ENCODE measurements at regions not wholly inside any gene's neighbourhood (a gene's known extent, or its start where the extent isn't known, plus 50 kb on each side); places are given as distances from the start of the nearest gene placed in this dataset.
"Not testable (repeated sequence)": the region's sequence is repeated elsewhere in the genome, so short reads cannot be mapped to it uniquely, and the experiment has no call there.

DNA sequence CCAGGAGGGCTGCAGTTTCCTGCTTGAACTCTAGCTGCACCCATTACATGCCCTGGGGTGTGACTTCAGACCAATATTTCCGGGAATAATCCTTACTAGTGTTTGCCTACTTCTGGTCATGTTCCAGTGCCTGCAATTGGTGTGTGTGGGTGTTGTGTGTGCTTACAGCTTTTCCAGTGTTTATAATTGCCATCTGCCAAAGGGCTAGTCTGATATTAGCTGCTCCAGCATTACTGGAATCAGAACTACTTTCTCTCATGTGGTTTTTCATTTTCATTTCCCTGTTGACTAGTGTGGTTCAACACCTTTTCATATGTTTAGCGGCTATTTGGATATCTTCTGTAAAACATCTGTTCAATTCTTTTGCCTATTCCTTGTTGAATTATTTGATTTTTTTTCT, 132.9 kb downstream of the TMEM121 start:
- H3K27me3 ChIP-seq (replicated peaks; ENCODE audit: control insufficient read depth, insufficient read depth, low read length); H3K4me3 ChIP-seq (ENCODE audit: low read length); H3K4me1 ChIP-seq (ENCODE audit: control insufficient read depth, insufficient read depth, low read length); H3K9ac ChIP-seq (ENCODE audit: low read length); DNase-seq (ENCODE audit: low read depth); H3K36me3 ChIP-seq (ENCODE audit: control insufficient read depth, insufficient read depth, low read length, severe bottlenecking): not testable (repeated sequence)
- peaks cover 11% of the 10 kb centered on the region for H3K9me3 ChIP-seq (ENCODE audit: control insufficient read depth, low read length)

GRCh38 chr14:105659935-105660527, 133.6 kb downstream of the TMEM121 start:
- Histone ChIP-seq H3K4me1 (ENCODE audit: control insufficient read depth, insufficient read depth, low read length) (no peaks in the 10 kb centered on the region), H3K36me3 (ENCODE audit: control insufficient read depth, insufficient read depth, low read length, severe bottlenecking) (no peaks in the 10 kb centered on the region), H3K9me3 (ENCODE audit: control insufficient read depth, low read length) (peaks cover 11% of the 10 kb centered on the region), H3K9ac (ENCODE audit: low read length) (no peak overlapping the region), H3K27me3 (replicated peaks; ENCODE audit: control insufficient read depth, insufficient read depth, low read length) (no peaks in the 10 kb centered on the region), H3K4me3 (ENCODE audit: low read length) (no peak overlapping the region)
- DNase-seq (ENCODE audit: low read depth), result no peak

- DNase-seq (ENCODE audit: low read depth), result no peak
- Histone ChIP-seq H3K9me3 (ENCODE audit: control insufficient read depth, low read length) (peaks cover 11% of the 10 kb centered on the region), H3K36me3 (ENCODE audit: control insufficient read depth, insufficient read depth, low read length, severe bottlenecking) (no peaks in the 10 kb centered on the region), H3K27me3 (replicated peaks; ENCODE audit: control insufficient read depth, insufficient read depth, low read length) (no peaks in the 10 kb centered on the region), H3K9ac (ENCODE audit: low read length) (no peak overlapping the region), H3K4me1 (ENCODE audit: control insufficient read depth, insufficient read depth, low read length) (no peaks in the 10 kb centered on the region), H3K4me3 (ENCODE audit: low read length) (no peak overlapping the region)
Observed at GRCh38 chr14:105660816-105661531, 134.6 kb downstream of the TMEM121 start.

DNA sequence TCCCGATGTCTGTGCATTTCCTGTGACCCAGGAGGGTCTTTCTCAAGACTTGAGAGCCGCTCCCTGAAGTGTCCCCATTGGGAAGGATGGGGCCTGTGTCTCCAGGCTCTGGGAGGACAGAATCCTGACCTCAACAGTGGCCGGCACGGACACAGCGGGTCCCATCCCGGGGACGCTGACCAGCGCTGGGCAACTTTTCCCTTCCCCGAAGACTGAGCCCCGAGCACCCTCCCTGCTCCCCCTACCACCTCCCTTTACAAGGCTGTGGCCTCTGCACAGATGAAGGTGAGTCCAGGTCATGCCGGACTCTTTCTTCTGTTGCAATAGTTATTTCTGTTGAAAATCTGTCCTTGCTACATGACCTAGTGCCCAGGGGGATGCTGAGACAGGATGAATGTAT, 135.7 kb downstream of the TMEM121 start:
- not testable (repeated sequence) for H3K36me3 ChIP-seq (ENCODE audit: control insufficient read depth, insufficient read depth, low read length, severe bottlenecking); H3K4me1 ChIP-seq (ENCODE audit: control insufficient read depth, insufficient read depth, low read length); H3K4me3 ChIP-seq (ENCODE audit: low read length); H3K27me3 ChIP-seq (replicated peaks; ENCODE audit: control insufficient read depth, insufficient read depth, low read length); H3K9ac ChIP-seq (ENCODE audit: low read length); DNase-seq (ENCODE audit: low read depth)
- H3K9me3 ChIP-seq (ENCODE audit: control insufficient read depth, low read length), result peaks cover 11% of the 10 kb centered on the region

GRCh38 chr14:105662592-105662991, 136.2 kb downstream of the TMEM121 start:
- H3K27me3 ChIP-seq (replicated peaks; ENCODE audit: control insufficient read depth, insufficient read depth, low read length); H3K36me3 ChIP-seq (ENCODE audit: control insufficient read depth, insufficient read depth, low read length, severe bottlenecking); H3K9ac ChIP-seq (ENCODE audit: low read length); H3K4me1 ChIP-seq (ENCODE audit: control insufficient read depth, insufficient read depth, low read length); DNase-seq (ENCODE audit: low read depth); H3K4me3 ChIP-seq (ENCODE audit: low read length): not testable (repeated sequence)
- H3K9me3 ChIP-seq (ENCODE audit: control insufficient read depth, low read length), result peaks cover 11% of the 10 kb centered on the region

GRCh38 chr14:105663323-105663722, 136.9 kb downstream of the TMEM121 start:
- not testable (repeated sequence) for H3K9me3 ChIP-seq (ENCODE audit: control insufficient read depth, low read length); DNase-seq (ENCODE audit: low read depth); H3K4me1 ChIP-seq (ENCODE audit: control insufficient read depth, insufficient read depth, low read length); H3K9ac ChIP-seq (ENCODE audit: low read length); H3K36me3 ChIP-seq (ENCODE audit: control insufficient read depth, insufficient read depth, low read length, severe bottlenecking); H3K27me3 ChIP-seq (replicated peaks; ENCODE audit: control insufficient read depth, insufficient read depth, low read length); H3K4me3 ChIP-seq (ENCODE audit: low read length)

DNA sequence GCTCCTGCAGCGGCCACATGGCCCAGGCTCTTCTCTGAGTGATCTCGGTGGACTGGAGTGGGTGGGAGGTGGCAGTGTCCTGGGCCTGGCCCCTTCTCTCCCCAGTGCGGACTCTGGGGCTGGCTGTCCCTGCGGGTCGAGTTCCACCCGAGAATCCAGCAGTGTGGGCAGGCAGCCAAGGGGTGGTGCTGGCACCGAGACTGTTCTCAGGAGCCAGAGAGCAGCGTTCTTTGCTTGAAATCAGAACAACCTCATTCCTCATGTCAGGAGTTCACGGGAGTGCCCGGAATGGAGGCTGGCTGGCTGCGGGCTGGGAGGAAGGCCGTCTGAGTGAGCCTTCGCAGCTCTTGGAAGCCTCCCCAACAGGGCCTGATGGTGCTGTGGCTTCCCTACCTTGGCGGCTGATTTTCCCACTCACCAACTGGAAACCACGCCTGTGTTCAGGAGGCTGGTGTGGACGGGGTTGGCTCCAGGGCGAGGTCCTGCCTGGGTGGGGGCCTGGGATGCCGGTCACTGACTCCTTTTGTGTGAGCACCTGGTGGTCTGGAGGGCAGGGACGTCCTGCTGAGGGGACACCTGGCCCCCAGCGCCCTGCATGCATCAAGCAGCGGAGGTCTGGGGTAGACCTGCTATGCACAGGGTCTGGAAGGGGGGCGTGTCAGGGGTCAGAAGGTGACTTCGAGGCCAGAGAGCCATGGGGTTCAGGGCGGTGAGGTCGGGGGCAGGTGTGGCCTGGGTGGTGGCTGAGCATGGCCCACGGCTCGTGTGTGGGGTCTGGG, 137.6 kb downstream of the TMEM121 start:
- H3K9me3 ChIP-seq (ENCODE audit: control insufficient read depth, low read length); DNase-seq (ENCODE audit: low read depth); H3K36me3 ChIP-seq (ENCODE audit: control insufficient read depth, insufficient read depth, low read length, severe bottlenecking); H3K27me3 ChIP-seq (replicated peaks; ENCODE audit: control insufficient read depth, insufficient read depth, low read length); H3K4me3 ChIP-seq (ENCODE audit: low read length); H3K4me1 ChIP-seq (ENCODE audit: control insufficient read depth, insufficient read depth, low read length); H3K9ac ChIP-seq (ENCODE audit: low read length): not testable (repeated sequence)

DNA sequence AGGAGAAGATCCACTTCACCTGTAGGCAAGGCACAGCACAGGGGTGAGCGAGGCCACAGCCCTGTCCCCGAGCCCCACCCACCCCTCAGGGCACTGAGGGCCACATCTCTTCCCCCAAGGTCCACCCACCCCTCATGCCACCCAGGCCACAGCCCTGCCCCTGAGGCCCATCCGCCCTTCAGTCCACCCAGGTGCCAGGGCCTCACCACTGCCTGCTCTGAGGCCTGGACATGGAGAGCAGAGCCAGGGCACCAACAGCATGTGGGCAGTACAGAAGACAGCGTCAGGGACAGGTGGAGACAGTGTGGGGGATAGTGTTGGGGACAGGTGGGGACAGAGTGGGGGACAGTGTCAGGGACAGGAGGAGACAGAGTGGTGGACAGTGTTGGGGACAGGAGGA, 138.3 kb downstream of the TMEM121 start:
- Histone ChIP-seq H3K9ac (ENCODE audit: low read length) (no peak overlapping the region), H3K4me1 (ENCODE audit: control insufficient read depth, insufficient read depth, low read length) (no peaks in the 10 kb centered on the region), H3K4me3 (ENCODE audit: low read length) (no peak overlapping the region), H3K9me3 (ENCODE audit: control insufficient read depth, low read length) (no peaks in the 10 kb centered on the region), H3K36me3 (ENCODE audit: control insufficient read depth, insufficient read depth, low read length, severe bottlenecking) (no peaks in the 10 kb centered on the region), H3K27me3 (replicated peaks; ENCODE audit: control insufficient read depth, insufficient read depth, low read length) (no peaks in the 10 kb centered on the region)
- DNase-seq (ENCODE audit: low read depth), result no peak

GRCh38 chr14:105665247-105665950, 139.0 kb downstream of the TMEM121 start:
- H3K27me3 ChIP-seq (replicated peaks; ENCODE audit: control insufficient read depth, insufficient read depth, low read length), result no peaks in the 10 kb centered on the region
- no peaks in the 10 kb centered on the region for H3K9me3 ChIP-seq (ENCODE audit: control insufficient read depth, low read length)
- DNase-seq (ENCODE audit: low read depth), result no peak

GRCh38 chr14:105665951-105666277, 139.5 kb downstream of the TMEM121 start:
- no peak overlapping the region for H3K9ac ChIP-seq (ENCODE audit: low read length)
- H3K36me3 ChIP-seq (ENCODE audit: control insufficient read depth, insufficient read depth, low read length, severe bottlenecking), result no peaks in the 10 kb centered on the region
- no peaks in the 10 kb centered on the region for H3K4me1 ChIP-seq (ENCODE audit: control insufficient read depth, insufficient read depth, low read length)
- no peak for DNase-seq (ENCODE audit: low read depth)
- H3K4me3 ChIP-seq (ENCODE audit: low read length), result no peak overlapping the region
- H3K27me3 ChIP-seq (replicated peaks; ENCODE audit: control insufficient read depth, insufficient read depth, low read length), result no peaks in the 10 kb centered on the region
- no peaks in the 10 kb centered on the region for H3K9me3 ChIP-seq (ENCODE audit: control insufficient read depth, low read length)

More at GRCh38 chr14:105665247-105665950, 139.0 kb downstream of the TMEM121 start:
- Histone ChIP-seq H3K36me3 (ENCODE audit: control insufficient read depth, insufficient read depth, low read length, severe bottlenecking) (no peaks in the 10 kb centered on the region), H3K9ac (ENCODE audit: low read length) (no peak overlapping the region), H3K4me3 (ENCODE audit: low read length) (no peak overlapping the region), H3K4me1 (ENCODE audit: control insufficient read depth, insufficient read depth, low read length) (no peaks in the 10 kb centered on the region)

- H3K27me3 ChIP-seq (replicated peaks; ENCODE audit: control insufficient read depth, insufficient read depth, low read length), result no peaks in the 10 kb centered on the region
- no peak overlapping the region for H3K4me3 ChIP-seq (ENCODE audit: low read length)
- no peaks in the 10 kb centered on the region for H3K36me3 ChIP-seq (ENCODE audit: control insufficient read depth, insufficient read depth, low read length, severe bottlenecking)
- H3K9ac ChIP-seq (ENCODE audit: low read length), result no peak overlapping the region
- H3K9me3 ChIP-seq (ENCODE audit: control insufficient read depth, low read length), result no peaks in the 10 kb centered on the region
- no peaks in the 10 kb centered on the region for H3K4me1 ChIP-seq (ENCODE audit: control insufficient read depth, insufficient read depth, low read length)
- no peak for DNase-seq (ENCODE audit: low read depth)
Observed at GRCh38 chr14:105666420-105666819, 140.0 kb downstream of the TMEM121 start.
